H1 (cell line): ENCODE measurements at regions not wholly inside any gene's neighbourhood (a gene's known extent, or its start where the extent isn't known, plus 50 kb on each side); places are given as distances from the start of the nearest gene placed in this dataset.

Experiments
- HDAC2 ChIP-seq, 2 experiments: fragments of 300-600 bp in 1 of 2; sonication (generic) in 1 of 2; IDR thresholded peaks; 2 replicates each; pipeline ENCODE4 v1.6.1; 2011 to 2012; ENCODE audit warnings: low read depth in 2 of 2, low read length in 2 of 2, mild to moderate bottlenecking in 2 of 2, moderate library complexity in 2 of 2, borderline replicate concordance in 1 of 2, inconsistent platforms in 1 of 2
- RFX5 ChIP-seq: IDR thresholded peaks from 2 replicates; pipeline ENCODE4 v1.6.1; 2011; ENCODE audit warnings: low read depth, low read length, improper control_type of control experiment, borderline replicate concordance

DNA sequence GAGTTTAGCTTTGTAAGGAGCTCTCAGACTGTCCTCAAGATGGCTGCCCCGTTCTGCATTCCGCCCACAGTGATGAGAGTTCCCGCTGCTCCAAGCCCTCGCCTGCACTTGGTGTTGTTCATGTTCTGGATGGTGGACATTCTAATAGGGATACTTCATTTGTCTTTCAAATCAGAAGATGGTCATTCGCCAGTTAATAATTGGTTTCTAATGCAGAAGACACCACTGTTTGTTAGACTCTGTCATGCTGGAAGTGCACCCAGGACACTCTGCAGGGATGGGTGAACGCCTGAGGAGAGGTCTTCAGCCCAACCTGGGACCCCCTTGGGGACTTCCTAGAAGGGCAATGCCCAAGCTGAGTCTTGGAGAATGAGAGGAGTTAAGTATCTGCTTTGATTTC lies 836.4 kb downstream of the TBC1D22A start (continued):
- TF ChIP-seq HDAC2 (IDR thresholded peaks at IDR 0.05; ENCODE audit: borderline replicate concordance in 1 of 2, low read depth in 2 of 2, low read length in 2 of 2) (no peak), RFX5 (no peak)
